ENCODE measurements at regions not wholly inside any gene's neighbourhood (a gene's known extent, or its start where the extent isn't known, plus 50 kb on each side); places are given as distances from the start of the nearest gene placed in this dataset.
"Not testable (repeated sequence)": the region's sequence is repeated elsewhere in the genome, so short reads cannot be mapped to it uniquely, and the experiment has no call there.

GRCh38 chr16:60763869-60764268, 1272.4 kb downstream of the CDH8 start:
- no peak for DNase-seq

GRCh38 chr16:60755907-60756306, 1280.3 kb downstream of the CDH8 start:
- no peak for DNase-seq

GRCh38 chr16:60748366-60748765, 1287.9 kb downstream of the CDH8 start:
- no peak for DNase-seq

GRCh38 chr16:60744198-60744597, 1292.0 kb downstream of the CDH8 start:
- no peak for DNase-seq

GRCh38 chr16:60741810-60742209, 1294.4 kb downstream of the CDH8 start:
- DNase-seq = no peak

- DNase-seq = no peak
These were observed 1296.2 kb downstream of the CDH8 start for GRCh38 chr16:60739737-60740683.

GRCh38 chr16:60731329-60732050, 1304.7 kb downstream of the CDH8 start:
- DNase-seq = no peak

GRCh38 chr16:60729051-60729450, 1307.2 kb downstream of the CDH8 start:
- DNase-seq = no peak

GRCh38 chr16:60727851-60728250, 1308.4 kb downstream of the CDH8 start:
- no peak for DNase-seq

- DNase-seq = no peak
These were observed 1316.2 kb downstream of the CDH8 start for GRCh38 chr16:60720060-60720459.

GRCh38 chr16:60717808-60718207, 1318.4 kb downstream of the CDH8 start:
- no peak for DNase-seq

- DNase-seq = no peak
These were observed 1324.1 kb downstream of the CDH8 start for GRCh38 chr16:60712144-60712543.

GRCh38 chr16:60704726-60705125, 1331.5 kb downstream of the CDH8 start:
- DNase-seq = no peak

- DNase-seq = no peak
These were observed 1333.1 kb downstream of the CDH8 start for GRCh38 chr16:60703096-60703495.

- DNase-seq = no peak
These were observed 1349.4 kb downstream of the CDH8 start for GRCh38 chr16:60686824-60687223.

GRCh38 chr16:60684002-60684401, 1352.2 kb downstream of the CDH8 start:
- no peak for DNase-seq

- no peak for DNase-seq
These were observed 1354.0 kb downstream of the CDH8 start for GRCh38 chr16:60682219-60682618.

- no peak for DNase-seq
These were observed 1355.2 kb downstream of the CDH8 start for GRCh38 chr16:60681043-60681442.

- no peak for DNase-seq
These were observed 1361.2 kb downstream of the CDH8 start for GRCh38 chr16:60675022-60675421.

GRCh38 chr16:60674241-60674640, 1362.0 kb downstream of the CDH8 start:
- DNase-seq = no peak

- DNase-seq = no peak
These were observed 1380.6 kb downstream of the CDH8 start for GRCh38 chr16:60655514-60656153.

- no peak for DNase-seq
These were observed 1384.9 kb downstream of the CDH8 start for GRCh38 chr16:60651346-60651745.

- no peak for DNase-seq
These were observed 1387.9 kb downstream of the CDH8 start for GRCh38 chr16:60648290-60648689.

- DNase-seq = not testable (repeated sequence)
These were observed 1388.8 kb downstream of the CDH8 start for GRCh38 chr16:60647388-60647787.

Measured in activated effector memory CD4-positive, alpha-beta T cell treated with anti-CD3 and anti-CD28 coated beads, Interleukin-2, amount 50 U/mL, for 16 hours (primary cell).